Left ventricle myocardium superior (tissue), 1 donor: ENCODE measurements at regions not wholly inside any gene's neighbourhood (a gene's known extent, or its start where the extent isn't known, plus 50 kb on each side); places are given as distances from the start of the nearest gene placed in this dataset.
A peak's percentile ranks its signal among the peaks of the same experiment; 100 is the strongest.

Experiments
- ATAC-seq: fragments of 200-7000 bp; cut with Tn5 transposase; one replicate; pipeline ENCODE4 v1.9.1; 2020; ENCODE audit warnings: mild to moderate bottlenecking, moderate library complexity
- DNase-seq: peaks from one replicate; pipeline ENCODE4 v3.0.0-alpha.2; 2020
- intact Hi-C: fragments of 100-400 bp; cut with micrococcal nuclease; formaldehyde crosslinking; loops from one replicate; pipeline ENCODE4 v1.11.0; 2022
- donor health status: DM: no; HTN: yes; CAD: no; lungs with severe emphysema.

DNA sequence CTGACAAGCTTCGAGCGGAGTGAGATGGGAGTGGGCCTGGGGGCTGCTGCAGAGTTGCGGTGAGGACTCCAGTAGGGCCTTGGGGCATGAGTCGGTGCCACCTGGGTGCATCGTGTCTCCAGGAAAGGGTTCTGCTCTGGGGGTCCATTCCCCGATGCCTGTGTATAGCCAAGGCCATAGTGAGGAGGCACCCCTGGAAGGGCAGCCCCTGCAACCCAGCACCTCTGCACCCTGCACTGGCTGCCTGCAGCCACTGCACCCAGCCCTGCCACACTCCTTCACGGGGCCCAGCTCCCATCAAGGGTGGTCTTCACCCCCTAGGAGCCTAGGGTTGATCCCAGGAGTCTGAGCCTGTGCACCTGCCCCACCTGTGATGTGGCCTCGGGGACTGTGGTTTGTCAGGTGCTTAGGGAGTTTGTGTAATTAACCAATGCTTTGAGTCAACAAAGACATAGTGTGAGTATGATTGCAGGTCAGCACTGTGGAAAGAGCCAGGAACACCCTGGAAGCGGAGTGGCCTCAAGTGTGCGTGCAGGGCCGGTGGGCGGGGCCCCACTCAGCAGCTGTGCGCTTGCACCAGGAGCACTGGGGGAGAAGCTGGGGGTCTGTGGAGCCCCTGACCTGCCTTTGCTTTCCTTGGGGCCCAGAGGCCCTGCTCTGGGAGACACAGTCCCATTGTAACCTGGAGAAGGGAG, 1299.3 kb downstream of the BRD1 start:
- intact Hi-C loops, result no loop called here
- no peak for DNase-seq
- no peak for ATAC-seq

DNA sequence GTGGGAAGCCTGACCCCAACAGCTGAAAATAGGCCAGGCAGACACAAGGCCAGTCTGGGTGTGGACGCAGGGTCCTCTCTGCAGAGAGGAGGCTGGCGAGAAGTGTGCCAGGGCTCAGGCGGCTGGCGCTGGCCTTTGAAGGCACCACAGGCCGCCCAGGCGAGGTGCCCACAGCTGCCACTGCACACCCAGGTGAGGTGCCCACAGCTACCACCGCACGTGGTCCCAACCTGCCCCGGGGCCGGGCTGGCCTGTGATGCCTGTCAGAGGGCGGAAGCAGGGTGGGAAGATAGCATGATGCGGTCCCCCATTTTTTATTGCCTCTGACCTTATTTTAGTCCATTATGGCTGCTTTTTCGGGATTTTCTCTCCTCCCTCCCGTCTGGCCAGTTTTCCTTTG, 1303.9 kb downstream of the BRD1 start:
- no peak for ATAC-seq
- no peak for DNase-seq
- intact Hi-C loops, result no loop called here

DNA sequence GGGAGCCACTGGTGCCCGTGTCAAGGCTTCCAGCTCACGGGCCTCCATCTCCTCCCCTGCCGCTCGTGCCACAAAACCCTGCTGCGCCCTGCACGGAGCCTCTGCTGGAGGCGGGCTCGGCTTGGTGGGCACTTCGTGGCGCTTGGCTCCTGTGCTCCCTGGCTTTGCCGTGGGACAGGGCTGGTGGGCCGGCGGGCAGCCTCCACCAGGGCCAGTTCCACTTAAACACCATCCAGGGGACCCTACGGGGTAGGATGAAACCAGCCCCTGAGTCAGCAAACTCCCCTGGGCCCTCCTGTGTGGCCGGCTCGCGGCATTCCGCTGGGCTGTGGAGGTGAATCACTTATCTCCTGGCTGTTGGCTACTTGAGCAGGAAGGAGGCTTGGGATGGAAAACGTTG, 1304.6 kb downstream of the BRD1 start:
- DNase-seq (no peak), ATAC-seq (no peak)
- intact Hi-C loops, result no loop called here

DNA sequence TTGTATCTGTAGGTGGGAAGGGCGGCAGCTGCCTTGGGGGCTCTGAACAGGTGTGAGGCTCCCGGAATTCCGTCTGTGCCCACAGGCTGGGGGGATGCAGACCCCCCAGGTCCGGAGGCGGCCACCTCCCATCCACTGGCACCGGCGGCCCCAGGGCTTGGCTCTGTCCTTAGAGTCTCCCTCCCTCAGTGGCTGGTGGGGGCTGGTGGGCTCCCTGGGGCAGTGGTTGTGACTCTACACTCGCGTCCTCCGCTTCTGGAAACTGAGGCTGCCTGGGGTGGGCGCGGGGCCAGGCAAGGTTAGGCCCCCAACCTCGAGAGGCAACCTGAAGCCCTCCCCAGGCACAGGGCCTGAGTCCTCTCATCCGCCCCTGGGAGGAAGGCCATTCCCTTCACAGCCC, 1305.4 kb downstream of the BRD1 start:
- DNase-seq, result no peak
- ATAC-seq, result no peak
- intact Hi-C loops, result no loop called here

DNA sequence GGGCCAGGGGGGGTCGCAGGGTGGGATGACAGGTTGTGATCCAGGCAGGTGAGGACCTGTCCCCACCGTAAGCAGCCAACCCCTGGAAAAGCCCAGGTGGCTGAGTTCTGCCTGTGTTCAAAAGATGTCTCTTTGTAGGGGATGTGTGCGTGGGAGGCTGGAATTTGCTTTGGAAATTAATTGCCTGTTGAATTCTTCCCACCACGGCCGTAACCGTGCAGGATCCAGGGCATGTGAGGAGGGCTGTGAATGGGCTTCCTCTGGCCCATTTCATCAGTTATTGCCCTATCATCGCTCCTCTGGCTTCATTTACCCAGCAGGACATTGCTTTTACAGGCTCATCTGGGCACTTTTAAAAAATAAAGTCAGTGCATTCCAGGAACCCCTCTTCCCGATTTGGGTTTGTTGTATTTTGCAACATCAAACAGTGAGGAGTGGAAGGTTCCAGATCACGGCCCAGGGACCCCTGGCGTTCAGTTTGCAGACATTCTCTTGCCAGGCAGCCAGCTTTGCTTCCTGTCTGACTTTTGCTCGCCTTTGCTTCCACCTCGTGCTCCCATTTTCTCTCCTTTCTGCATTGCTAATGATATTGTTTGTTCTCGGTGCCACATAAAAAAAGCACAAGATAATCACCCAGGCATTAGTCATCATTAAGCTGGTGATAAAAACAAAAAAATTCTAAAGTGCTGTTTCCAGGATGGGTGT, 1306.6 kb downstream of the BRD1 start:
- DNase-seq, result no peak
- ATAC-seq, result no peak
- intact Hi-C loops, result no loop called here

DNA sequence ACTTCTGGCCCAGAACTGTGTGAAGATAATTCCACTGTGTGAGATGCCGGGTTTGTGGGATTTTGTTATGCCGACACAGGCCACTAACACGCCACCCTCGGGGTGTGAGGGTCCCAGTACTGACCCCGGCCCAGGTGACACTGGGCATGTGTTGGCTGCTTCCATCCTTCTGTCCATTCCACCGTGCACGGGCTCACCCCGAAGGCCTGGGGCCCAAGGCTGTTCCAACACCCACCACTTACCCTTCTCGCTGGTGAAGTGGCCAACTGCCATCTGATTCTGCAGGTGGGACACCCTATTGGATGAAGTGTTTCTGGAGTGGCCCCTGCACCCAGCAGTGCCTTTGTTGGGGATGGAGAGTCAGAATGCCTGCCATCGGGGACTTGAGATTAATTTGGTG, 1307.5 kb downstream of the BRD1 start:
- no peak for DNase-seq
- no peak for ATAC-seq
- intact Hi-C loops, result no loop called here

DNA sequence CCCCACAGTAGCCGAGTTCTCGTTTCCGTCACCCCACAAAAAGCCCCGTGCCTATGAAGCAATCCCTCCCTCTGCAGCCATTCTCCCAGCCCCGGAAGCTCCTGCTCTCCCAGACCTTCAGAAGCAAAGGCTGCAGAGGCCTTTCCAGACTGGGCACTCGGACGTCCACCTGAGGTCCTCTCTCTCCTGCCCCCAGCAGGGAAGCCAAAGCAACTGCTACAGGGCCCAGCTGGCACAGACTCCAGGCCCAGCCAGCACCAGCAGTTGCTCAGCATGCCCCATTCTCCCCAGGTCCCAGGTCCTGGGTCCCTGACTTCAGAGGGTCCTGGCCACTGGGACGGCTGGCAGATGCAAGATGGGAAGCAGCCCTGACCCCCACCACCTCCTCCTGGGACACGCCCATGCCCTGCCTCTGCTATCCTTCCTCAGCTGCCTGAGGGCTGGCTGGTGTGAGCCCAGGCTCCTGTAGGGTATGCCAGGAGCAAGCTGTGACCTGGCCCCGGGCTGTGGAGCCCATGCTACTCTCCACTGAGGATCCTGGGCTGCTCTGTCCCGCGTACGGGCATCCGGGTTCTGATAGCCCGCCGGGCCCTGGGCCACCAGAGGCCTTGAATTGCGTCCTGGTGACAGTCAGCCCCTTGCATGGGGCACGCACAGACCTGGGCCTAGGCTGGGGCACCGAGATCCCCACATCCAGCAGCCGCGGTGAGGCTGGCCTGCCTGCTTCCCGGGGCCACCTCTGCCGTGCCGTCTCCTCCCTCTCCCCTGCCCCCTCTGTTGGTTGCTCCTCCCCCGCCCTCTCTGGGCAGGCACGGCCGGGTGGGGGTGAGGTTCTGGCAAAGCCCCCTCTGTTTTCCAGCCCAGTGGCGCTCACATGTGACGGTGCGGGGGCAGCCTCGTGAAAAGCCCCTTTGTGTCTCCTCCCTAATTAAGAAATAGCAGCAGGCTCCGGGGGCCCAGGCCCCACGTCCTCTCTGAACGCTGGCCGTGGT, 1310.3 kb downstream of the BRD1 start:
- intact Hi-C loops, result no loop called here
- DNase-seq, result no peak
- peak; percentile 28 for ATAC-seq

DNA sequence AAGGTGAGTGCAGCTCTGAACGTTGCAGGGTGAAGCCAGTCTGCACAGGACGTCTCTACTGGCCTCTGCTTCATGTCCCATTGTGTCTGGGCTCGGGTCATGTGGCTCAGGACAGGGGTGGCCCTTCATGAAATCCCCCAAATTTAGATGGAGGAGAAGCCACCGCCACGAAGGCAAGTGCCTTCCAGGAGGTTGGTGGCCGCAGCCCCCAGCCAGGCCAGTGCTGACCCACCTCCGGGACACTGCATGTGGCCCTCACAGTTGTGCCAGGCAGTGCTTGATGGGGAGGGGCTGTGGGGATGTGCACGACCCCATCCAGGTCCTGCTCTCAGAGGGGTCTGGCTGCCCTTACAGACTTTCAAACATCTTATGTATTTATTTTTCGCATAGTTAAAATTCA, 1311.1 kb downstream of the BRD1 start:
- no peak for DNase-seq
- no peak for ATAC-seq
- intact Hi-C loops, result no loop called here

DNA sequence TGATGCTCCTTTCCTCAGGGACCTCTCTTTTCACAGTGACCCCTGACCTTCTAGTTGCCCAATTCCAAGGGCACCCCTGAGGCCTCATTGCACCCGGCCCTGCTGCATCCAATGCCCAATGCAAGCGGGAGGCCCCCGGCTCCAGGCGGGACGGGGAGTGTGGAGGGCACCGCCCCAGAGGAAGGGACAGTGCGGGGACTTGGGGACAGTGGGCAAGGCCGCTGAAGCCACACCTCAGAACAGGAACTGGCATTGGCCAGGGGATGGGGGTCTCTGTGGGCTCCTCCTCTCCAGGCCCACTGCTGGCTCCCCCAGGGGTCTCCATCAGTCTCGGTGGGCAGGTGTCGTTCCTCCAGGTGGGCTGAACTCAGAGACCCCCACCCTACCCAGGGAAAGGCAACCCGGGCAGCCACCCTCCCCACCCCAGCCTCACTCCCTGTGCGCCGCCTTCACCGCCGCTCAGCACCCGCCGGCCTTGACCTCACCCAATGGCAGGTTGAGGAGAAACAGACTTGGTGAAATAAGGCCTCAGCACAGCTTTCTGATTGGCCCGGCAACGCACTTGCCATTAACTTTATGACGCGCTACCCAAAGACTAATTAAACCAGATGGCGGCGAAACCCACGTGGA, 1312.0 kb downstream of the BRD1 start:
- intact Hi-C loops, result no loop called here
- ATAC-seq (no peak), DNase-seq (no peak)

DNA sequence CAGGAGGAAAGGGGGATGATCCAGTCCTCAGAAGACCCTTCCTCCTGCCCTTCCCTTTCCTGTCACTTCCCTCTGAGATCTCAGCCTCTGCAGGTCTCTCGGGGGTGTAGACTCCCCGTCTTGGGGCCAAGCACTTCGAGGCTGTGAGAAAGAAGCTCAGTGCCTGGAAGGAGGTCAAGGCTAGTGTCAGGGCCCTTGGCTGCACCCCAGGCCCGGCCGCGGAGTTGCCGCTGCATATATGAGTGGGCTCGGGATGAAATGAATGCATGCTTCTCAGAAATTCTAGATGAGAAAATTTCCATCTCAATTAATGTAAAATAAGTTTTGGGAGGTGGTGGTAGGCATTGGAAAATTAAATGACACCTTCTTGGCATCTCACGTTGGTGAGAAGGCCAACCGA, 1313.7 kb downstream of the BRD1 start:
- DNase-seq (no peak), ATAC-seq (no peak)
- intact Hi-C loops, result no loop called here

DNA sequence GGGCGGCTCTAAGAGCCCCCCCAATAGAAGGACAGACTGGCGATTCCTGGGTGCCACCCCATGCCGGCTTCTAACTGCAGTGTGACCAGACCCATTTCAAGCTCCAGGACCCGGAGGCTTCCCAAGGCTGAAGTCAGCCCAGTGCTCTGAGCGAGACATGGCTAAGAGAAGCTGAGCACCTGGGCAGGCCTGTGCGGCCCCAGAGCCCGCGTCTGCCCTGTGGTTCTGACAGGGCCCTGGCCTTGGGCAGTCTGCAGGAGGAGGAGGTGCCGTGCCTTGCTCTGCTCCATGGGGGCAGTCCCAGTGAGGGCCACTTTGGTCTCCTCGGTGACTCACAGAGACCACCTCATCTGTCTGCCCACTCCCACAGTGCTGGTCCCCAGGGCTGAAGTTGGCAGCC, 1314.2 kb downstream of the BRD1 start:
- ATAC-seq (no peak), DNase-seq (no peak)
- intact Hi-C loops, result no loop called here

DNA sequence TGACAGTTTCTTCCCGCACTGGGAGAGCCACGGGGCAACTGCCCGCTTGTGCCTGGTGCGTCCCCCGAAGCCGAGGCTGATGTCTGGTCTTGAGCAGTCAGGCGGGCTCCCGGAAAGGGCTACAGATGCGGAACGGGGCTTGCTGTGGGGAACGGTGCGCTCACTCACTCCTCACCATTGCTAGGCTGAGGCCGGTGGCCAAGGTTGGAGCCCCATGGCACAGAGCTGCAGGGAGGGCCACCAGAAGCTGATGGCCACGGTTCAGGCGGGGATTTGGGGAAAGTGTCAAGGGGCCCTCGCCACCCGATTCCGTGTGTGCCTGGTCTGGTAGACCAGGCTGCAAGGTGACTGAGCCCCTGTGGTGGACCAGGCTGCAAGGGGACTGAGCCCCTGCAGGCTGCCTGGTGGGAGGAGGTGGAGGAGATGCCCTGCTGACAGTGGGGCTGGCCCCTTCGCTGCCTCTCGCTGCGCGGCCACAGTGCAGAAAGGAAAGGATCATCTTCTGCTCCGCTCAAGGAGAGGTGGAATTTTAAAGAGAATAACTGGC, 1315.8 kb downstream of the BRD1 start:
- intact Hi-C loops, result no loop called here
- DNase-seq (no peak), ATAC-seq (no peak)

DNA sequence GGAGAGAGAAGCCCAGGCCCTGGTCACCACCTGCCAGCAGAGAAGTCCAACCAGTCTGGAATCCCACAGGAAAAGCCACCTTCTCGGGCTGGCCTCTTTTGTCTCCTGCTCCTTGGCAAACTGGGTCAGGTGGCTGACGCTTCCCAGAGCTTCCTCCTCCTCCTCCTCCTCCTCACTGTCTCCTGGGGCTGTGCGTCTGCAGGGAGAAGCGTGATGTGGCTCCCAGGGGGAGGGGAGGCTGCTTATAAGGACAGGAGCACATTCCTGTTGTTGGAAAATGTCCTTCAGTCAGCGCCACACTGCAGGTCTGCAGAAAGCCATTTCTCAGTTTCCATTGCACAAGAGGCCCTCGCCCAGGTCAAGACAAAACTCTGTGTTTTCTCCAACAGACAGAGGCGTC, 1316.5 kb downstream of the BRD1 start:
- no peak for DNase-seq
- intact Hi-C loops, result no loop called here
- ATAC-seq, result no peak

DNA sequence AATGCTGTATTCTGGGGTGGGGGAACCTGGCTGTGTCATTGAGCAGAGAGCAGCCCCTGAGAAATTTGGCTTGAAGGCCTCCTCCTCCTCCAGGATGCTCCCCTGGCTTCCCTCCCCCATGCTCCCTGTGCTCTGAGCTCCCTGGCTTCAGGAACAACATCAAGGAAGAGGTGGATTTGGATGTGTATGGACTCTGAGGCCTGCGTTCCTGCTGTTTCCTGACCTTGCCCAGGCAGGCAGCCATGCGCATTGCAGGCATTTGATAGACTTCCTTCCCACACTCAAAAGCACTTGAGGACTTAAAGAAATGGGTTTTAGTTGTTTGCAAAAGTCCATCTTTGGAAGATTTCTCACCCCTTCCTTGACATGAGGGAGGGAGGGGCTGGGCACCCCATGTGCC, 1317.1 kb downstream of the BRD1 start:
- intact Hi-C loops, result no loop called here
- no peak for DNase-seq
- ATAC-seq, result no peak

DNA sequence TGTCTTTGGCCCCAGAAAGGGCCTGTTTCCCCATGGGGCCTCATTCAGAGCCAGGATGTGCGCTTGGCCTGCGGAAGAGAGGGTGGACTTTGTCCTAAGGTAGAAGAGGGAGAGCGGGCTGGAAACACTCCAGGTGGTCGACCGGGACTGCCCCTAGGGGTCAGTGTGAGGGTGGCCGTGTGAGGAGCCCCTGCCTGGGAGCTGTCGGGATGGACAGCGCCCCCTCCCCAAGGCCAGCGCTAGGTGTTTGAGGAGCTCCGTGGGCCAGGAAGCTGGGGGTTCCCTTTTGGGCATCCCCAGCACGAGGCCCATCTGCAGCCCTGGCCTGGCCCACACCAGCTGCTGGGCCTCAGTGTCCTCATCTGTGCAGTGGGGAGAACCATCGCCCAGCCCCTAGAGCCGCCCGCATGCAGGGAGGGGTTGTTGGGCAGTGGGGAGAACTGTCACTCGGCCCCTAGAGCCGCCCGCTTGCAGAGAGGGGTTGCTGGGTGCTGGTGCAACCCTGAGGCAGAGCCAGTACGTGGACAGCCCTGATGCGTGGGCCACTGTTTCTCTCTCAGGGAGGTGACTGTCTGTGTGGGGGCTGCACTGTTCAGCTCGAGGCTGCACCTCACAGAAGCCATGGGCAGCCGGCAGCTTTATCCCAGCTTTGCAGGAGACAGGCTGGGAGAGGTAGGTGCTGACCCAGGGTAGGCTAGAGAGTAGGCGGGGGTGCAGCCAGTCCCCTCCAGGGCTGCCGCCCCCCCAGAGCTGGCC, 1319.9 kb downstream of the BRD1 start:
- no peak for ATAC-seq

DNA sequence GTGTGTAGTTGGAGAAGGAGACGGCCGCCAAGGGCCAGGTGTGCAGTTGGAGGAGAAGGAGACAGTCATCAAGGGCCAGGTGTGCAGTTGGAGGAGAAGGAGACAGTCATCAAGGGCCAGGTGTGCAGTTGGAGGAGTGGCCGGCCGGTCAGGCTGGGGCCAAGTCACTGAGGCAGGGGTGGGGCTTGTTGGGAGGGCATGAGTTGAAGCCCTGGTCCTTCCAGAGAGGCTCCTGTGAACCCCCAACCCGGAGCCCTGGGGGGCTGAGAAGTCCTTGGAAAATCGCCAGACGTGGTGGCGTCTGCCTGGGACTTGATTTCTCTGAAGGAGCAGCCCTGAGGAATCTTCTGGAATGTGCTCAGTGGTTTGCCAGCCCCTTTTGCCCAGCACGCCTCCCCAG, 1320.5 kb downstream of the BRD1 start:
- DNase-seq (no peak), ATAC-seq (no peak)
- intact Hi-C loops, result no loop called here

More for the DNA sequence above, 1319.9 kb downstream of the BRD1 start:
- no peak for DNase-seq
- intact Hi-C loops, result no loop called here

DNA sequence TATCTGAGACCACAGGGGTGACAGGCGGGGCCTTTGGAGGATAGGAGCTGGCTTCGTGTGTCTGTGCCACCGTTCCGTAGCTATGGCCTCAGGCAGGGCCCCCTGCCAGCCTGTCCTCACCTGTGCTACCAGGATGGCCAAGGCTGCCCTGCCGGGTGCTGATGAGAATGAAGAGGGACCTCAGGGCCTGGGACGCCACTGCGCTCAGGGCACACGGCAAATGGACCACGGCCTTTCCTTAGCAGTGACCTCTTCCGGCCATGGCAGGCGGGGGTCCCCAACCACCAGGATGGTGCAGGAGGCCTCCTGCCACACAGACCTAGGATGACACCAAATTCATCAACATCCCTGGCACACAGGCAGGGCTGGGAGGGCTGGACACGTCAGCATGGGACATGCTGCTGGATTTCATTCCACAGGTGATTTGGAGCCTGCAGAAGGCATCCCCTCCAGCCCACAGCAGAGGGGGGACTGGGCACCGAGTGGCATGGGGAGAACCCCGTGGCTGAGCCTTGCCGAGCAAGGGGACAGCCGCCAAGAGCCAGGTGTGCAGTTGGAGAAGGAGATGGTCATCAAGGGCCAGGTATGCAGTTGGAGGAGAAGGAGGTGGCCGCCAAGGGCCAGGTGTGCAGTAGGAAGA, 1321.0 kb downstream of the BRD1 start:
- ATAC-seq (no peak), DNase-seq (no peak)
- intact Hi-C loops, result no loop called here

DNA sequence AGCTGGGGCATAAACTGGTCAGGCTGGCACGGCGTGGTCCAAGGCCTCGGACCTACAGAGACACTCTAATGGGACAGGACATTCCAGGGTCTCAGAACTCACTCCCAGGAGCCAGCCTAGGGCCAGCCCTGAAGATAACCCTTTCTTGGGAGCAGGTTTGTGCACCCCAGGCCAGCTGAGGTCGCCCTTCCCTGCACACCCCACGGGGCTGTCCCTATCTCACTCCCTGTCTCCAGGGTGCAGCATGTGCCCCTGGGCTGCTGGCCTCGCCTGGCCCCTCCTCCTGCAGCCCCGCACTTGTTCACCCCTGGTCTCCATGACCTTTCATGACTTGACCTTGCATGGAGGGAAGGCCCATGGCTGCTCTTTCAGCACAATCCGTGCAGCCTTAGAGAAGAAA, 1321.8 kb downstream of the BRD1 start:
- DNase-seq (no peak), ATAC-seq (no peak)
- intact Hi-C loops, result no loop called here
